Adipocyte (in vitro differentiated cells): ENCODE measurements at regions not wholly inside any gene's neighbourhood (a gene's known extent, or its start where the extent isn't known, plus 50 kb on each side); places are given as distances from the start of the nearest gene placed in this dataset.

ENCODE experiments used
- DNase-seq: peaks from one replicate; pipeline ENCODE4 v3.0.0-alpha.2; 2015; ENCODE audit warnings: low read depth
- H3K27me3 ChIP-seq: replicated peaks from 2 replicates; pipeline ENCODE4 v1.7.0; 2013; ENCODE audit warnings: mild to moderate bottlenecking, low read length, moderate library complexity; ENCODE audit not compliant: control insufficient read depth, insufficient read depth
- H3K36me3 ChIP-seq: 2 replicates; pipeline ENCODE4 v1.7.0; 2013; ENCODE audit warnings: low read length, mild to moderate bottlenecking, moderate library complexity; ENCODE audit not compliant: control insufficient read depth, insufficient read depth, severe bottlenecking
- H3K4me1 ChIP-seq: 2 replicates; pipeline ENCODE4 v1.7.0; 2013; ENCODE audit warnings: mild to moderate bottlenecking, low read length, moderate library complexity; ENCODE audit not compliant: control insufficient read depth, insufficient read depth
- H3K4me3 ChIP-seq: 2 replicates; pipeline ENCODE4 v1.7.0; 2013; ENCODE audit warnings: mild to moderate bottlenecking, low read length, moderate library complexity
- H3K9ac ChIP-seq: 2 replicates; pipeline ENCODE4 v1.7.0; 2013; ENCODE audit warnings: mild to moderate bottlenecking, low read length, moderate library complexity
- H3K9me3 ChIP-seq: 2 replicates; pipeline ENCODE4 v1.7.0; 2013; ENCODE audit warnings: mild to moderate bottlenecking, low read length, moderate library complexity; ENCODE audit not compliant: control insufficient read depth

- Histone ChIP-seq H3K9ac (no peak overlapping the region), H3K9me3 (peaks cover 12% of the 10 kb centered on the region), H3K36me3 (no peaks in the 10 kb centered on the region), H3K27me3 (peaks cover 18% of the 10 kb centered on the region), H3K4me1 (no peaks in the 10 kb centered on the region), H3K4me3 (no peak overlapping the region)
- no peak for DNase-seq
These were observed 116.0 kb upstream of the PPP1R26 start for GRCh38 chr9:135363596-135363995.

GRCh38 chr9:135365013-135365768 lies 114.4 kb upstream of the PPP1R26 start:
- H3K4me1 ChIP-seq, result no peaks in the 10 kb centered on the region
- no peak overlapping the region for H3K4me3 ChIP-seq
- no peak overlapping the region for H3K9ac ChIP-seq
- no peak for DNase-seq
- peaks cover 12% of the 10 kb centered on the region for H3K9me3 ChIP-seq
- H3K27me3 ChIP-seq, result peaks cover 11% of the 10 kb centered on the region
- H3K36me3 ChIP-seq, result no peaks in the 10 kb centered on the region

- no peaks in the 10 kb centered on the region for H3K36me3 ChIP-seq
- DNase-seq, result no peak
- peaks cover 13% of the 10 kb centered on the region for H3K27me3 ChIP-seq
These were observed 113.5 kb upstream of the PPP1R26 start for GRCh38 chr9:135366104-135366503.

GRCh38 chr9:135369412-135369990 lies 110.1 kb upstream of the PPP1R26 start:
- no peak for DNase-seq
- H3K9ac ChIP-seq, result no peak overlapping the region
- H3K4me3 ChIP-seq, result no peak overlapping the region
- H3K9me3 ChIP-seq, result no peaks in the 10 kb centered on the region
- peaks cover 22% of the 10 kb centered on the region for H3K27me3 ChIP-seq
- no peaks in the 10 kb centered on the region for H3K4me1 ChIP-seq
- H3K36me3 ChIP-seq, result no peaks in the 10 kb centered on the region

More at GRCh38 chr9:135366104-135366503, 113.5 kb upstream of the PPP1R26 start:
- Histone ChIP-seq H3K9ac (no peak overlapping the region), H3K4me3 (no peak overlapping the region), H3K9me3 (peaks cover 12% of the 10 kb centered on the region), H3K4me1 (no peaks in the 10 kb centered on the region)

GRCh38 chr9:135370411-135371375 lies 108.9 kb upstream of the PPP1R26 start:
- DNase-seq, result no peak
- no peaks in the 10 kb centered on the region for H3K4me1 ChIP-seq
- H3K9ac ChIP-seq, result no peak overlapping the region
- peaks cover 20% of the 10 kb centered on the region for H3K27me3 ChIP-seq
- H3K4me3 ChIP-seq, result no peak overlapping the region
- H3K9me3 ChIP-seq, result no peaks in the 10 kb centered on the region
- H3K36me3 ChIP-seq, result no peaks in the 10 kb centered on the region

GRCh38 chr9:135371535-135371934 lies 108.0 kb upstream of the PPP1R26 start:
- H3K9ac ChIP-seq, result no peak overlapping the region
- no peaks in the 10 kb centered on the region for H3K9me3 ChIP-seq
- peaks cover 25% of the 10 kb centered on the region for H3K27me3 ChIP-seq
- no peak overlapping the region for H3K4me3 ChIP-seq
- DNase-seq, result no peak
- H3K4me1 ChIP-seq, result no peaks in the 10 kb centered on the region
- H3K36me3 ChIP-seq, result no peaks in the 10 kb centered on the region

- no peaks in the 10 kb centered on the region for H3K9me3 ChIP-seq
- H3K27me3 ChIP-seq, result peaks cover 29% of the 10 kb centered on the region
- no peak overlapping the region for H3K4me3 ChIP-seq
- H3K9ac ChIP-seq, result no peak overlapping the region
- no peaks in the 10 kb centered on the region for H3K36me3 ChIP-seq
- H3K4me1 ChIP-seq, result no peaks in the 10 kb centered on the region
- no peak for DNase-seq
These were observed 107.5 kb upstream of the PPP1R26 start for GRCh38 chr9:135372036-135372435.

GRCh38 chr9:135372501-135373008 lies 107.0 kb upstream of the PPP1R26 start:
- Histone ChIP-seq H3K4me3 (no peak overlapping the region), H3K9ac (no peak overlapping the region), H3K27me3 (peaks cover 34% of the 10 kb centered on the region), H3K36me3 (no peaks in the 10 kb centered on the region), H3K4me1 (no peaks in the 10 kb centered on the region), H3K9me3 (no peaks in the 10 kb centered on the region)
- no peak for DNase-seq

GRCh38 chr9:135373151-135373685 lies 106.4 kb upstream of the PPP1R26 start:
- Histone ChIP-seq H3K27me3 (peaks cover 40% of the 10 kb centered on the region), H3K9me3 (no peaks in the 10 kb centered on the region), H3K9ac (no peak overlapping the region), H3K4me1 (no peaks in the 10 kb centered on the region), H3K36me3 (no peaks in the 10 kb centered on the region), H3K4me3 (no peak overlapping the region)
- DNase-seq, result no peak

- Histone ChIP-seq H3K27me3 (peaks cover 43% of the 10 kb centered on the region), H3K9ac (no peak overlapping the region), H3K4me3 (no peak overlapping the region), H3K36me3 (no peaks in the 10 kb centered on the region), H3K4me1 (no peaks in the 10 kb centered on the region), H3K9me3 (no peaks in the 10 kb centered on the region)
- DNase-seq, result no peak
These were observed 105.8 kb upstream of the PPP1R26 start for GRCh38 chr9:135373820-135374219.

GRCh38 chr9:135374591-135374990 lies 105.0 kb upstream of the PPP1R26 start:
- no peak for DNase-seq
- Histone ChIP-seq H3K4me1 (no peaks in the 10 kb centered on the region), H3K9me3 (peaks cover 8% of the 10 kb centered on the region), H3K9ac (no peak overlapping the region), H3K4me3 (no peak overlapping the region), H3K36me3 (no peaks in the 10 kb centered on the region), H3K27me3 (peaks cover 43% of the 10 kb centered on the region)
